Upper lobe of right lung (tissue), 1 donor: ENCODE measurements at regions not wholly inside any gene's neighbourhood (a gene's known extent, or its start where the extent isn't known, plus 50 kb on each side); places are given as distances from the start of the nearest gene placed in this dataset.
"Not testable (repeated sequence)": the region's sequence is repeated elsewhere in the genome, so short reads cannot be mapped to it uniquely, and the experiment has no call there.

ENCODE experiments used
- ATAC-seq: fragments of 200-7000 bp; cut with Tn5 transposase; one replicate; pipeline ENCODE4 v1.9.1; 2020; ENCODE audit warnings: mild to moderate bottlenecking, moderate library complexity
- DNase-seq: peaks from one replicate; pipeline ENCODE4 v3.0.0-alpha.2; 2020
- H3K27ac ChIP-seq: fragments of 200-600 bp; one replicate; pipeline ENCODE4 v1.8.0; 2022
- H3K27me3 ChIP-seq: fragments of 200-600 bp; one replicate; pipeline ENCODE4 v1.8.0; 2022; ENCODE audit warnings: mild to moderate bottlenecking
- H3K36me3 ChIP-seq: fragments of 200-600 bp; one replicate; pipeline ENCODE4 v1.8.0; 2022
- H3K4me1 ChIP-seq: fragments of 200-600 bp; one replicate; pipeline ENCODE4 v1.8.0; 2022
- H3K4me3 ChIP-seq: fragments of 200-600 bp; one replicate; pipeline ENCODE4 v1.8.0; 2022; ENCODE audit warnings: mild to moderate bottlenecking
- H3K9me3 ChIP-seq: fragments of 200-600 bp; one replicate; pipeline ENCODE4 v1.8.0; 2022
- CTCF ChIP-seq: fragments of 200-600 bp; IDR thresholded peaks from one replicate; pipeline ENCODE4 v1.8.0; 2022; ENCODE audit warnings: antibody characterized with exemption
- intact Hi-C: fragments of 100-400 bp; cut with DNase I; formaldehyde crosslinking; loops from one replicate; pipeline ENCODE4 v1.11.0; 2022
- donor health status: DM: no; HTN: yes; CAD: no; lungs with severe emphysema.

GRCh38 chr2:175707322-175707721 is 294.7 kb downstream of the LNPK start:
- ATAC-seq = no peak
- no peak for TF ChIP-seq CTCF
- Histone ChIP-seq H3K4me3 (no peak overlapping the region), H3K9me3 (no peaks in the 10 kb centered on the region), H3K27ac (no peak overlapping the region), H3K27me3 (peaks cover 14% of the 10 kb centered on the region), H3K4me1 (no peaks in the 10 kb centered on the region), H3K36me3 (no peaks in the 10 kb centered on the region)
- no peak for DNase-seq
- intact Hi-C loops = no loop called here

- H3K4me3 ChIP-seq, ATAC-seq, H3K9me3 ChIP-seq, H3K27ac ChIP-seq, DNase-seq, H3K36me3 ChIP-seq, H3K4me1 ChIP-seq, intact Hi-C loops: not testable (repeated sequence)
- peaks cover 10% of the 10 kb centered on the region for H3K27me3 ChIP-seq
Measured at GRCh38 chr2:175704568-175704967, 297.5 kb downstream of the LNPK start.

- H3K27ac ChIP-seq = no peak overlapping the region
- no peaks in the 10 kb centered on the region for H3K4me1 ChIP-seq
- peaks cover 24% of the 10 kb centered on the region for H3K27me3 ChIP-seq
- intact Hi-C loops = no loop called here
- H3K4me3 ChIP-seq = no peak overlapping the region
- H3K9me3 ChIP-seq = no peaks in the 10 kb centered on the region
- no peak for TF ChIP-seq CTCF
- ATAC-seq = no peak
- H3K36me3 ChIP-seq = no peaks in the 10 kb centered on the region
- no peak for DNase-seq
Measured at GRCh38 chr2:175698061-175698460, 304.0 kb downstream of the LNPK start.

- DNase-seq = no peak
- Histone ChIP-seq H3K36me3 (no peaks in the 10 kb centered on the region), H3K27ac (no peak overlapping the region), H3K4me1 (no peaks in the 10 kb centered on the region), H3K27me3 (peaks cover 22% of the 10 kb centered on the region), H3K9me3 (no peaks in the 10 kb centered on the region), H3K4me3 (no peak overlapping the region)
- intact Hi-C loops = no loop called here
- peak; percentile 59 for ATAC-seq
- peak; percentile 66 for TF ChIP-seq CTCF
Measured at GRCh38 chr2:175690113-175690837, 311.8 kb downstream of the LNPK start.

- Histone ChIP-seq H3K4me1 (no peaks in the 10 kb centered on the region), H3K36me3 (no peaks in the 10 kb centered on the region), H3K27me3 (peaks cover 15% of the 10 kb centered on the region), H3K9me3 (no peaks in the 10 kb centered on the region), H3K27ac (no peak overlapping the region), H3K4me3 (no peak overlapping the region)
- TF ChIP-seq CTCF = no peak
- ATAC-seq (no peak), DNase-seq (no peak)
- intact Hi-C loops = no loop called here
Measured at GRCh38 chr2:175688243-175688642, 313.8 kb downstream of the LNPK start.

- intact Hi-C loops = no loop called here
- no peak for TF ChIP-seq CTCF
- DNase-seq = no peak
- no peak overlapping the region for H3K27ac ChIP-seq
- no peak overlapping the region for H3K4me3 ChIP-seq
- H3K9me3 ChIP-seq = no peaks in the 10 kb centered on the region
- ATAC-seq = no peak
- H3K4me1 ChIP-seq = no peaks in the 10 kb centered on the region
- peaks cover 15% of the 10 kb centered on the region for H3K27me3 ChIP-seq
- no peaks in the 10 kb centered on the region for H3K36me3 ChIP-seq
Measured at GRCh38 chr2:175687465-175687864, 314.6 kb downstream of the LNPK start.
